SK-N-MC (cell line): ENCODE measurements at regions not wholly inside any gene's neighbourhood (a gene's known extent, or its start where the extent isn't known, plus 50 kb on each side); places are given as distances from the start of the nearest gene placed in this dataset.

Experiments used
- EZH2 ChIP-seq: fragments of 200-600 bp; sonication (generic); IDR thresholded peaks from one replicate; pipeline ENCODE4 v1.6.1; 2017; ENCODE audit warnings: antibody characterized with exemption
- FOXP2 ChIP-seq: optimal IDR thresholded peaks from 2 replicates; pipeline ENCODE3; 2011; ENCODE audit warnings: mild to moderate bottlenecking, moderate library complexity; ENCODE audit not compliant: insufficient read depth; ENCODE audit errors: extremely low read length, control extremely low read depth
- POLR2AphosphoS5 ChIP-seq: IDR thresholded peaks from 2 replicates; pipeline ENCODE4 v1.6.1; 2012; ENCODE audit warnings: mild to moderate bottlenecking, low read depth, low read length, borderline replicate concordance

- TF ChIP-seq POLR2AphosphoS5 = no peak
- TF ChIP-seq EZH2 = no peak
- TF ChIP-seq FOXP2 = no peak
These were observed 583.5 kb upstream of the TBX3 start for GRCh38 chr12:115267464-115267863.
